ENCODE measurements at regions not wholly inside any gene's neighbourhood (a gene's known extent, or its start where the extent isn't known, plus 50 kb on each side); places are given as distances from the start of the nearest gene placed in this dataset.

DNA sequence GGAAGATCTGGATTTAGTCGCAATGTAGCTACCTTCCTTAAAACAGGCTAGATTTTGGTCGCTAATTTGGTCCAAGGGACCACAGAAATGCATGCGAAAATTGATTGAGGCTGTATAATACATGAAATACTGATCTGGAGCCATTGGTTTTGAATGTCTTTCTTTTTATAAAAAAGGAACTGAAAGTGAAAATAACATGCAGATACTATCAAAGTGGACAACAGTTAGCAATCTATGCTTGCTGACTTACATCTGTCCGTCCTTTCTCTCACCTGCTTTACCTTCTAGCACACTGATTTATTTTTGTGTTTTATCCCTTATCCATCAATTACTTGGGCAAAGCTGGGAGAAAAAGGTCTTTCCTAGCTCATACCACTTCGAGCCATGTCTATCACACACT lies 1459.8 kb upstream of the ACVR2A start:
- TF ChIP-seq, protein P1, sequence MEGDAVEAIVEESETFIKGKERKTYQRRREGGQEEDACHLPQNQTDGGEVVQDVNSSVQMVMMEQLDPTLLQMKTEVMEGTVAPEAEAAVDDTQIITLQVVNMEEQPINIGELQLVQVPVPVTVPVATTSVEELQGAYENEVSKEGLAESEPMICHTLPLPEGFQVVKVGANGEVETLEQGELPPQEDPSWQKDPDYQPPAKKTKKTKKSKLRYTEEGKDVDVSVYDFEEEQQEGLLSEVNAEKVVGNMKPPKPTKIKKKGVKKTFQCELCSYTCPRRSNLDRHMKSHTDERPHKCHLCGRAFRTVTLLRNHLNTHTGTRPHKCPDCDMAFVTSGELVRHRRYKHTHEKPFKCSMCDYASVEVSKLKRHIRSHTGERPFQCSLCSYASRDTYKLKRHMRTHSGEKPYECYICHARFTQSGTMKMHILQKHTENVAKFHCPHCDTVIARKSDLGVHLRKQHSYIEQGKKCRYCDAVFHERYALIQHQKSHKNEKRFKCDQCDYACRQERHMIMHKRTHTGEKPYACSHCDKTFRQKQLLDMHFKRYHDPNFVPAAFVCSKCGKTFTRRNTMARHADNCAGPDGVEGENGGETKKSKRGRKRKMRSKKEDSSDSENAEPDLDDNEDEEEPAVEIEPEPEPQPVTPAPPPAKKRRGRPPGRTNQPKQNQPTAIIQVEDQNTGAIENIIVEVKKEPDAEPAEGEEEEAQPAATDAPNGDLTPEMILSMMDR (IDR thresholded peaks at IDR 0.05), result no peak
- no peak for TF ChIP-seq POLR2A (IDR thresholded peaks at IDR 0.05)
